GM23248 (cell line): ENCODE measurements at regions not wholly inside any gene's neighbourhood (a gene's known extent, or its start where the extent isn't known, plus 50 kb on each side); places are given as distances from the start of the nearest gene placed in this dataset.

Experiments used
- EZH2 ChIP-seq: fragments of 200-600 bp; sonication (generic); IDR thresholded peaks from 2 replicates; pipeline ENCODE4 v1.6.1; 2018; ENCODE audit warnings: antibody characterized with exemption, mild to moderate bottlenecking; ENCODE audit not compliant: insufficient read depth, poor library complexity, severe bottlenecking
- EZH2phosphoT487 ChIP-seq: fragments of 200-600 bp; sonication (generic); IDR thresholded peaks from 2 replicates; pipeline ENCODE4 v1.6.1; 2018; ENCODE audit warnings: antibody characterized with exemption, moderate library complexity, mild to moderate bottlenecking, low read depth; ENCODE audit not compliant: insufficient read depth

GRCh38 chr18:8977701-8978100 is 124.8 kb upstream of the NDUFV2 start:
- no peak for TF ChIP-seq EZH2phosphoT487
- TF ChIP-seq EZH2: no peak
